ENCODE measurements at regions not wholly inside any gene's neighbourhood (a gene's known extent, or its start where the extent isn't known, plus 50 kb on each side); places are given as distances from the start of the nearest gene placed in this dataset.

DNA sequence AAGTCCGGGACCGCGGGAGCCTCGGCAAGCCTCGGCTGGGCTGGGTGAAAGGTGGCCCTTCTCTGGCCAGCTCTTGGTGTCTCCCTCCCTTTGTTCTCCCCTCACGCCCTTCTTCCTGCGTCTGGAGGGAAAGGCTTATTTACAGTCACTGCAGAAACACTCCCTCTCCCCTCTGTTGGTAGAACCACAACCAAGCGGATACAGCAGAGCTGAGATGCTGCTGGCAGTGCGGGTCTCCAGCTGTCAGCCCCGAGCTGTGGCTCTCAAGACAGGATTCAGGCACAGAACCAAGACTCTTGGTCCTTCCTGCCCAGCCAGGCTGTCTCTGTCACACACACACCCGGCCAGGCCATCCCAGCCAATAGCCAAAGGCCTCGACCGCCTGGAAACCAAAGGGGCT lies 133.3 kb downstream of the ENGASE start:
- no peak for TF ChIP-seq POLR2A (IDR thresholded peaks at IDR 0.05)
- TF ChIP-seq, protein P1, sequence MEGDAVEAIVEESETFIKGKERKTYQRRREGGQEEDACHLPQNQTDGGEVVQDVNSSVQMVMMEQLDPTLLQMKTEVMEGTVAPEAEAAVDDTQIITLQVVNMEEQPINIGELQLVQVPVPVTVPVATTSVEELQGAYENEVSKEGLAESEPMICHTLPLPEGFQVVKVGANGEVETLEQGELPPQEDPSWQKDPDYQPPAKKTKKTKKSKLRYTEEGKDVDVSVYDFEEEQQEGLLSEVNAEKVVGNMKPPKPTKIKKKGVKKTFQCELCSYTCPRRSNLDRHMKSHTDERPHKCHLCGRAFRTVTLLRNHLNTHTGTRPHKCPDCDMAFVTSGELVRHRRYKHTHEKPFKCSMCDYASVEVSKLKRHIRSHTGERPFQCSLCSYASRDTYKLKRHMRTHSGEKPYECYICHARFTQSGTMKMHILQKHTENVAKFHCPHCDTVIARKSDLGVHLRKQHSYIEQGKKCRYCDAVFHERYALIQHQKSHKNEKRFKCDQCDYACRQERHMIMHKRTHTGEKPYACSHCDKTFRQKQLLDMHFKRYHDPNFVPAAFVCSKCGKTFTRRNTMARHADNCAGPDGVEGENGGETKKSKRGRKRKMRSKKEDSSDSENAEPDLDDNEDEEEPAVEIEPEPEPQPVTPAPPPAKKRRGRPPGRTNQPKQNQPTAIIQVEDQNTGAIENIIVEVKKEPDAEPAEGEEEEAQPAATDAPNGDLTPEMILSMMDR (IDR thresholded peaks at IDR 0.05) = no peak
- no peak for TF ChIP-seq EP300 (IDR thresholded peaks at IDR 0.05)

Data from tibial nerve (tissue), 4 donors.